Thyroid gland (tissue), 4 donors: ENCODE measurements at regions not wholly inside any gene's neighbourhood (a gene's known extent, or its start where the extent isn't known, plus 50 kb on each side); places are given as distances from the start of the nearest gene placed in this dataset.

Experiments
- DNase-seq, 2 donors: peaks; one replicate each; pipeline ENCODE4 v3.0.0-alpha.2; 2019
- H3K27ac ChIP-seq, 3 donors: fragments of 200-600 bp; sonication (generic); 1 replicate in 2 of 3; 2 replicates in 1 of 3; pipeline ENCODE4 v1.5.1; 2016 to 2019; ENCODE audit warnings: mild to moderate bottlenecking in 1 of 3, moderate library complexity in 1 of 3
- H3K27me3 ChIP-seq: fragments of 200-600 bp; sonication (generic); one replicate; pipeline ENCODE4 v1.5.1; 2019
- H3K36me3 ChIP-seq, 2 donors: fragments of 200-600 bp; sonication (generic); one replicate each; pipeline ENCODE4 v1.5.1; 2016 to 2019
- H3K4me1 ChIP-seq, 2 donors: fragments of 200-600 bp; sonication (generic); one replicate each; pipeline ENCODE4 v1.5.1; 2017 to 2019
- H3K4me3 ChIP-seq, 3 donors: fragments of 200-600 bp; sonication (generic); replicated peaks in 1 of 3; 1 replicate in 2 of 3; 2 replicates in 1 of 3; pipeline ENCODE4 v1.5.1; 2016; ENCODE audit warnings: mild to moderate bottlenecking in 1 of 3
- H3K9me3 ChIP-seq: fragments of 200-600 bp; sonication (generic); one replicate; pipeline ENCODE4 v1.5.1; 2017
- POLR2A ChIP-seq, 2 donors: fragments of 450-650 bp; IDR thresholded peaks; one replicate each; pipeline ENCODE4 v1.6.1; 2017; ENCODE audit warnings: antibody characterized with exemption in 2 of 2, mild to moderate bottlenecking in 2 of 2, moderate library complexity in 1 of 2
- WGBS, 2 donors: methylation state at CpG; one replicate each; pipeline ENCODE4 v1.1.5; 2017; 5-methylcytosine and 5-hydroxymethylcytosine counted together
- intact Hi-C: fragments of 100-400 bp; cut with DNase I; formaldehyde crosslinking; loops from one replicate; pipeline ENCODE4 v1.15.1; 2023
- TF ChIP-seq, protein P1 (sequence below), 6 experiments: fragments of 200-600 bp in 3 of 6; fragments of 450-650 bp in 3 of 6; sonication (generic) in 3 of 6; IDR thresholded peaks; one replicate each; pipeline ENCODE4 v1.5.1; 2016 to 2019; ENCODE audit warnings: antibody characterized with exemption in 6 of 6, mild to moderate bottlenecking in 2 of 6, inconsistent platforms in 1 of 6, moderate library complexity in 1 of 6

DNA sequence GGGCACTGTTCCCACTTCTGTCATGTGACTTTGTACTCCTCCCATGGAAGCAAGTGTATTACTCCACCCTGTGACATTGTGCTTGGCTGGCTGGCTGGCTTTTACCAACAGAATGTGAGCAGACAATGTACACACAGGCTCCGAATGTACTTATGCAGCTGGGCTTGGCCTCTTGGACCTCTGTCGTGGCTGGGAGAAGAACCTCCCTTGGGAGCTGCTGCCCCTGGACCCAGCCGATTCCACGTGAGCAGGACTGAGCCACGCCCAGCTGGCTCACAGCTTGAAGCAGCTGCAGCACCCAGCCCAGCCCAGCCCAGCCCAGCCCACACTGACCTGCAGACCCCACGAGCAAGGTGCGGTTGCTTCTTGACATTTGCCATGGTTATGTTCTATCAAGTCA, 177.5 kb downstream of the RBFOX3 start:
- 29 to 32% methylated on average over 6 of the region's 7 CpGs for WGBS, 2 donors
- Histone ChIP-seq H3K9me3 (no peaks in the 10 kb centered on the region), H3K27me3 (no peaks in the 10 kb centered on the region), H3K27ac (no peak overlapping the region), H3K36me3 (no peaks in the 10 kb centered on the region), H3K4me3 (no peak overlapping the region), H3K4me1 (peaks cover 0 to 7% of the 10 kb centered on the region in 2 donors)
- DNase-seq: peak; percentile 34 to 50
- TF ChIP-seq, protein P1, sequence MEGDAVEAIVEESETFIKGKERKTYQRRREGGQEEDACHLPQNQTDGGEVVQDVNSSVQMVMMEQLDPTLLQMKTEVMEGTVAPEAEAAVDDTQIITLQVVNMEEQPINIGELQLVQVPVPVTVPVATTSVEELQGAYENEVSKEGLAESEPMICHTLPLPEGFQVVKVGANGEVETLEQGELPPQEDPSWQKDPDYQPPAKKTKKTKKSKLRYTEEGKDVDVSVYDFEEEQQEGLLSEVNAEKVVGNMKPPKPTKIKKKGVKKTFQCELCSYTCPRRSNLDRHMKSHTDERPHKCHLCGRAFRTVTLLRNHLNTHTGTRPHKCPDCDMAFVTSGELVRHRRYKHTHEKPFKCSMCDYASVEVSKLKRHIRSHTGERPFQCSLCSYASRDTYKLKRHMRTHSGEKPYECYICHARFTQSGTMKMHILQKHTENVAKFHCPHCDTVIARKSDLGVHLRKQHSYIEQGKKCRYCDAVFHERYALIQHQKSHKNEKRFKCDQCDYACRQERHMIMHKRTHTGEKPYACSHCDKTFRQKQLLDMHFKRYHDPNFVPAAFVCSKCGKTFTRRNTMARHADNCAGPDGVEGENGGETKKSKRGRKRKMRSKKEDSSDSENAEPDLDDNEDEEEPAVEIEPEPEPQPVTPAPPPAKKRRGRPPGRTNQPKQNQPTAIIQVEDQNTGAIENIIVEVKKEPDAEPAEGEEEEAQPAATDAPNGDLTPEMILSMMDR (IDR thresholded peaks at IDR 0.05): no peak
- no peak for TF ChIP-seq POLR2A (IDR thresholded peaks at IDR 0.05)
- intact Hi-C loops: no loop called here

DNA sequence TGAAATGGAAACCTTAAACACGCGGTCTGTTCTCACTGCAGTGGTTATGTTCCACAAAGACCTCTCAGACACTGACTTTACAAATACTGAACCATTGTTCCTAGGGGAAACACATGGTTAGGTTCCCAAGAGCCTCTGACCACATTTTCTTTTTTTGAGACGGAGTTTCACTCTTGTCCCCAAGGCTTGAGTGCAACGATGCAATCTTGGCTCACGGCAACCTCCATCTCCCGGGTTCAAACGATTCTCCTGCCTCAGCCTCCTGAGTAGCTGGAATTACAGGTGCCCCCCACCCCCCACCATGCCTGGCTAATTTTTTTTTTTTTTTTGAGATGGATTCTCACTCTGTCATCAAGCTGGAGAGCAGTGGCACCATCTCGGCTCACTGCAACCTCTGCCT, 179.7 kb downstream of the RBFOX3 start:
- Histone ChIP-seq H3K27ac (no peak overlapping the region), H3K4me1 (peaks cover 0 to 7% of the 10 kb centered on the region in 2 donors), H3K9me3 (no peaks in the 10 kb centered on the region), H3K4me3 (no peak overlapping the region), H3K27me3 (no peaks in the 10 kb centered on the region), H3K36me3 (no peaks in the 10 kb centered on the region)
- intact Hi-C loops: no loop called here
- no peak for DNase-seq
- no peak for TF ChIP-seq POLR2A (IDR thresholded peaks at IDR 0.05)
- TF ChIP-seq, protein P1 (IDR thresholded peaks at IDR 0.05): no peak
- 74 to 80% methylated on average over 8 of the region's 8 CpGs for WGBS, 2 donors

DNA sequence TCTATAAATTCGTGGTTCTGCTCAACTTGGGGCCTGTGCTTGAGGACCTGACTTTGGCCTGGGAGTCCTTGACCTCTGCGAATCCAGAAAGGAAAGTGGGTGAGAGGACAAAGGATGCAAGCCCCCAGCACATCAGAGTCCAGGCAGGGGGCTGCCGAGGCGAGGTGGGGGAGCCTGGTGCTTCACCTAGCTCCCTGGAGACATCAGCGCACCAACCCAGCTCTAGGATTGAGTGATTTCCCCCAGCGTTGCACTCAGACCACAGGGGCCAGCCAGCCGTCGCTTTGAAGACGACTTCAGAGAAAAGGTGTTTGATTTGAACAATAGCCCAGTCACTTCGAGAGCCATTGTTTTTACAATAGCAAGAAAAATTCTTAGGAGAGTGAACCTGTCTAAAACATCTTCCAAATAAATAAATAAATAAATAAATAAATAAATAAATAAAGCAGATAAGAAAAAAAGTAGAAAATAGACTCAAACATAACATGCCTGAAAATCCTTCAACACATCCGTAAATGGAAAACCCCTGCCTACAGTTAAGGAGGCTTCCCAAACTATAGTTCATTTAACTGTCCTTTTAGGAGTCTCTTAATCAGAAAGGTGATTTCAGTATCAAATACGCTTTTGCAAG, 180.9 kb downstream of the RBFOX3 start:
- DNase-seq: no peak
- H3K36me3 ChIP-seq: no peaks in the 10 kb centered on the region
- TF ChIP-seq POLR2A (IDR thresholded peaks at IDR 0.05): no peak
- TF ChIP-seq, protein P1 (IDR thresholded peaks at IDR 0.05): no peak
- intact Hi-C loops: no loop called here
- peaks cover 0 to 7% of the 10 kb centered on the region in 2 donors for H3K4me1 ChIP-seq
- no peaks in the 10 kb centered on the region for H3K27me3 ChIP-seq
- H3K27ac ChIP-seq: no peak overlapping the region
- WGBS, 2 donors: 49 to 50% methylated on average over 8 to 12 of the region's 12 CpGs
- H3K9me3 ChIP-seq: no peaks in the 10 kb centered on the region
- H3K4me3 ChIP-seq: no peak overlapping the region

DNA sequence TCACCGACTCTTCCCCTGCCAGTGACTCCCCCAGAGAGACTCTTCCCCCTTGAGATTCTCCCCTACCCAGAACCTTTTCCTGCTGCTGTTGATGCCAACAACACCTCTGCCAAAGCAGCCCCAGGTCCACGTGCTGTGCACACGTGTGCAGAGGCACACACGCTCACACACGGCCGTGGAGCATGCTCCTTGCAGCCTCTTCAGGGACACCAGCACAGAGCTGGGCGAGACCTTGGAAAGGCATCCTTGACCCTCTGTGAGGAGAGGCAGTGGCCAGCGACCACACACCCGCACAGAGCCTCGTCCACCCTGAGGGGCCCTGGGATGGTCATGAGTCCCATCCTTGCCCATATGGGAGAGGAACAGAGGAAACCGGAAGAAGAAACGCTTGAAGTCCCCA, 181.9 kb downstream of the RBFOX3 start:
- no peak for DNase-seq
- TF ChIP-seq, protein P1 (IDR thresholded peaks at IDR 0.05): no peak
- no peak for TF ChIP-seq POLR2A (IDR thresholded peaks at IDR 0.05)
- Histone ChIP-seq H3K27me3 (no peaks in the 10 kb centered on the region), H3K4me1 (peaks cover 0 to 7% of the 10 kb centered on the region in 2 donors), H3K36me3 (no peaks in the 10 kb centered on the region), H3K9me3 (no peaks in the 10 kb centered on the region), H3K4me3 (no peak overlapping the region), H3K27ac (no peak overlapping the region)
- intact Hi-C loops: no loop called here
- WGBS, 2 donors: 81 to 88% methylated on average over 12 of the region's 12 CpGs

DNA sequence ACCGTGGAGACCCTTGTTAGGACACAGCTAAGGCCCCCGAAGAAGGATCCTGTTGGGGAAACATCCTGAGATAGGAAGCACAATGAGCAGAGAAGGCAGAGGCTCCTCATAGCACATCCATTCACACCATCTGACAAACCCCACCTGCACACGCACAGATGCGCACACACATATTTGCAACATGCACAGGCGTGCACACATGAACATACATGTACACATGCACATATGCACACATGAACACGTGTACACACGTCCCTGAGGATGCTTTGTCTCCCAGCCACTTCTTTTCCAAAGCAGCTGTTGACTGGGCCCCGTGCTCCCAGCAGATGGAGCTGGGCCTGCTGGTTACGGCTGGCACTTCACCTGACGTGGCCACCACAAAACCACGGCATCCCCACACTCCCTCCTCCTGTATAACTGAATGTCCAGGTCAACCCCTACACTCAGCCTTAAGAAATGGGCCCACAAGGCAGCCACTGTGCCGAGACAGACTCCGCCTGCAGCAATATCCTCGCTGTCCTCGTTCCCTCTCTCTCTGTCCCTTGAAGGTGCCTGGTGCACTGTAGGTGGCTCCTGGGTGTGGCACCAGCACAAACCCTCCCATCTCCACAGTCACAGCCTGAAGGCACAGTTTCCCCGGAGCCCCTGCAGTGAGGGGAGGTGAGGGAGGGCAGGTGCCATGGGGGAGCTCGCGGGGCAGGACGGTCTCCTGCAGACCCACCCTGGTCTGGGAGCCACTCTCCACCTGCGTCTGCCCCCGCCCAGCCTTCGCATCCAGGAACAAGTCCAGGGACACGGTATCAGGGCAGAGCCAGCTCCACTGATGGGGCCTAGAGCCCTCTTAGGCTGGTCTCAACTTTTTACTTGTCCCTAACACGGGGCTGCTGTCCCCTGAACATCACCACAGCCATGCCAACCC, 183.0 kb downstream of the RBFOX3 start:
- H3K9me3 ChIP-seq: no peaks in the 10 kb centered on the region
- intact Hi-C loops: no loop called here
- DNase-seq: no peak
- no peaks in the 10 kb centered on the region for H3K27me3 ChIP-seq
- H3K4me1 ChIP-seq: no peaks in the 10 kb centered on the region
- no peak overlapping the region for H3K27ac ChIP-seq
- H3K4me3 ChIP-seq: no peak overlapping the region
- no peaks in the 10 kb centered on the region for H3K36me3 ChIP-seq
- 84 to 87% methylated on average over 18 to 22 of the region's 24 CpGs for WGBS, 2 donors
- TF ChIP-seq POLR2A (IDR thresholded peaks at IDR 0.05): no peak
- TF ChIP-seq, protein P1 (IDR thresholded peaks at IDR 0.05): no peak
